ENCODE measurements at regions not wholly inside any gene's neighbourhood (a gene's known extent, or its start where the extent isn't known, plus 50 kb on each side); places are given as distances from the start of the nearest gene placed in this dataset.

GRCh38 chr9:88726803-88727202, 191.8 kb downstream of the NXNL2 start:
- peaks cover 6% of the 10 kb centered on the region for H3K9me3 Mint-ChIP-seq (ENCODE audit: unreplicated experiment)
- H3K4me1 ChIP-seq (ENCODE audit: insufficient read depth, low read length) = peaks cover 3% of the 10 kb centered on the region
- H3K9ac ChIP-seq (ENCODE audit: low read length) = no peak overlapping the region
- TF ChIP-seq CTCF (IDR thresholded peaks at IDR 0.05; ENCODE audit: insufficient read depth, low read depth, low read length) = no peak
- TF ChIP-seq EZH2 (IDR thresholded peaks at IDR 0.05; ENCODE audit: insufficient read depth, low read length) = no peak
- H3K4me3 Mint-ChIP-seq (ENCODE audit: unreplicated experiment) = no peak overlapping the region
- H3K36me3 Mint-ChIP-seq (ENCODE audit: low read depth, unreplicated experiment) = no peaks in the 10 kb centered on the region
- H3K27me3 Mint-ChIP-seq (ENCODE audit: low read depth, unreplicated experiment) = peaks cover 8% of the 10 kb centered on the region
- H3K36me3 ChIP-seq (ENCODE audit: insufficient read depth, low read length) = no peaks in the 10 kb centered on the region
- H3K9me3 ChIP-seq (ENCODE audit: insufficient read depth, low read depth, low read length) = no peaks in the 10 kb centered on the region
- H3K79me2 ChIP-seq (ENCODE audit: insufficient read depth, low read length) = no peaks in the 10 kb centered on the region
- H2AFZ ChIP-seq (ENCODE audit: low read depth, low read length) = no peak overlapping the region
- H3K4me1 Mint-ChIP-seq (ENCODE audit: low read depth, unreplicated experiment) = peaks cover 9% of the 10 kb centered on the region
- H3K27ac Mint-ChIP-seq (ENCODE audit: unreplicated experiment) = no peak overlapping the region
- DNase-seq (ENCODE audit: low read depth) (no peak), FAIRE-seq (no peak)
- no peaks in the 10 kb centered on the region for H3K27me3 ChIP-seq (ENCODE audit: insufficient read depth, low read length)
- no peaks in the 10 kb centered on the region for H4K20me1 ChIP-seq (ENCODE audit: insufficient read depth, low read length)
- H3K4me2 ChIP-seq (ENCODE audit: low read length) = no peak overlapping the region
- H3K4me3 ChIP-seq (ENCODE audit: insufficient read depth, low read depth, low read length) = no peak overlapping the region
- no peak overlapping the region for H3K27ac ChIP-seq (ENCODE audit: low read depth, low read length)

GRCh38 chr9:88730780-88731179, 195.8 kb downstream of the NXNL2 start:
- Histone ChIP-seq H3K9me3 (ENCODE audit: insufficient read depth, low read depth, low read length) (no peaks in the 10 kb centered on the region), H3K4me1 (ENCODE audit: insufficient read depth, low read length) (peaks cover 30% of the 10 kb centered on the region), H3K79me2 (ENCODE audit: insufficient read depth, low read length) (no peaks in the 10 kb centered on the region), H3K4me2 (ENCODE audit: low read length) (no peak overlapping the region), H3K27me3 (ENCODE audit: insufficient read depth, low read length) (no peaks in the 10 kb centered on the region), H3K36me3 (ENCODE audit: insufficient read depth, low read length) (no peaks in the 10 kb centered on the region), H3K27ac (ENCODE audit: low read depth, low read length) (no peak overlapping the region), H3K4me3 (ENCODE audit: insufficient read depth, low read depth, low read length) (no peak overlapping the region), H4K20me1 (ENCODE audit: insufficient read depth, low read length) (no peaks in the 10 kb centered on the region), H2AFZ (ENCODE audit: low read depth, low read length) (no peak overlapping the region), H3K9ac (ENCODE audit: low read length) (no peak overlapping the region)
- no peak overlapping the region for H3K4me3 Mint-ChIP-seq (ENCODE audit: unreplicated experiment)
- no peaks in the 10 kb centered on the region for H3K36me3 Mint-ChIP-seq (ENCODE audit: low read depth, unreplicated experiment)
- peaks cover 22% of the 10 kb centered on the region for H3K4me1 Mint-ChIP-seq (ENCODE audit: low read depth, unreplicated experiment)
- H3K27me3 Mint-ChIP-seq (ENCODE audit: low read depth, unreplicated experiment) = peaks cover 8% of the 10 kb centered on the region
- FAIRE-seq (no peak), DNase-seq (ENCODE audit: low read depth) (no peak)
- no peak overlapping the region for H3K27ac Mint-ChIP-seq (ENCODE audit: unreplicated experiment)
- TF ChIP-seq EZH2 (IDR thresholded peaks at IDR 0.05; ENCODE audit: insufficient read depth, low read length) = no peak
- no peak for TF ChIP-seq CTCF (IDR thresholded peaks at IDR 0.05; ENCODE audit: insufficient read depth, low read depth, low read length)
- H3K9me3 Mint-ChIP-seq (ENCODE audit: unreplicated experiment) = peaks cover 6% of the 10 kb centered on the region

- Mint-ChIP-seq H3K27ac (ENCODE audit: unreplicated experiment) (no peak overlapping the region), H3K36me3 (ENCODE audit: low read depth, unreplicated experiment) (no peaks in the 10 kb centered on the region), H3K9me3 (ENCODE audit: unreplicated experiment) (peaks cover 7% of the 10 kb centered on the region), H3K4me1 (ENCODE audit: low read depth, unreplicated experiment) (peaks cover 22% of the 10 kb centered on the region), H3K4me3 (ENCODE audit: unreplicated experiment) (no peak overlapping the region), H3K27me3 (ENCODE audit: low read depth, unreplicated experiment) (peaks cover 4% of the 10 kb centered on the region)
- no peaks in the 10 kb centered on the region for H3K9me3 ChIP-seq (ENCODE audit: insufficient read depth, low read depth, low read length)
- H3K79me2 ChIP-seq (ENCODE audit: insufficient read depth, low read length) = no peaks in the 10 kb centered on the region
- H2AFZ ChIP-seq (ENCODE audit: low read depth, low read length) = no peak overlapping the region
- peaks cover 30% of the 10 kb centered on the region for H3K4me1 ChIP-seq (ENCODE audit: insufficient read depth, low read length)
- no peak overlapping the region for H3K27ac ChIP-seq (ENCODE audit: low read depth, low read length)
- no peaks in the 10 kb centered on the region for H3K27me3 ChIP-seq (ENCODE audit: insufficient read depth, low read length)
- DNase-seq (ENCODE audit: low read depth) (peak; percentile 81), FAIRE-seq (peak; percentile 32)
- H3K9ac ChIP-seq (ENCODE audit: low read length) = no peak overlapping the region
- no peaks in the 10 kb centered on the region for H4K20me1 ChIP-seq (ENCODE audit: insufficient read depth, low read length)
- no peak for TF ChIP-seq CTCF (IDR thresholded peaks at IDR 0.05; ENCODE audit: insufficient read depth, low read depth, low read length)
- no peak overlapping the region for H3K4me3 ChIP-seq (ENCODE audit: insufficient read depth, low read depth, low read length)
- no peaks in the 10 kb centered on the region for H3K36me3 ChIP-seq (ENCODE audit: insufficient read depth, low read length)
- peak overlapping the region; percentile 54 for H3K4me2 ChIP-seq (ENCODE audit: low read length)
These were observed 197.2 kb downstream of the NXNL2 start for GRCh38 chr9:88732128-88732527.

Data from astrocyte (in vitro differentiated cells and primary cell).